ENCODE measurements at regions not wholly inside any gene's neighbourhood (a gene's known extent, or its start where the extent isn't known, plus 50 kb on each side); places are given as distances from the start of the nearest gene placed in this dataset.

- no peak for TF ChIP-seq CTCF (IDR thresholded peaks at IDR 0.05)
- TF ChIP-seq POLR2AphosphoS5 (IDR thresholded peaks at IDR 0.05; ENCODE audit: low read depth, low read length): no peak
- TF ChIP-seq NFIC (IDR thresholded peaks at IDR 0.05; ENCODE audit: borderline replicate concordance): no peak
- no peak for TF ChIP-seq USF2 (IDR thresholded peaks at IDR 0.05; ENCODE audit: borderline replicate concordance, low read depth, low read length)
- TF ChIP-seq NRF1 (IDR thresholded peaks at IDR 0.05; ENCODE audit: low read depth, low read length): no peak
- no peak for TF ChIP-seq SMC3 (IDR thresholded peaks at IDR 0.05; ENCODE audit: low read depth, low read length)
Observed at GRCh38 chr3:111283165-111283564, 211.5 kb downstream of the NECTIN3 start.
